K562 (cell line): ENCODE measurements at regions not wholly inside any gene's neighbourhood (a gene's known extent, or its start where the extent isn't known, plus 50 kb on each side); places are given as distances from the start of the nearest gene placed in this dataset.

Experiments used
- ATAC-seq: fragments of 200-7000 bp; cut with Tn5 transposase; 3 replicates; pipeline ENCODE4 v1.9.1; 2020; ENCODE audit warnings: moderate library complexity
- BruUV-seq: library from RNA; stranded (reverse); fragments of 400-500 nt; replicated peaks from 2 replicates; lab custom pipeline; 2021; lab: Mats Ljungman, UMichigan
- CTCF ChIA-PET: fragments of 300-600 bp; formaldehyde crosslinking; extraction: SDS; loops from one replicate; lab custom pipeline; 2021; ENCODE audit warnings: low intra/inter-chr PET ratio; lab: Yijun Ruan, JAX
- POLR2A ChIA-PET: fragments of 300-600, 350-650 bp; sonication (Branson Sonifier 250); formaldehyde crosslinking; extraction: SDS; loops from one replicate; lab custom pipeline; 2021; ENCODE audit warnings: antibody characterized with exemption, inconsistent platforms; lab: Yijun Ruan, JAX
- DNase-seq, 4 experiments: peaks; one replicate each; pipeline versions ENCODE4 v3.0.0 to v3.0.0-alpha.2; 2011 to 2018; ENCODE audit warnings: low spot score in 3 of 4, mixed read lengths in 3 of 4; ENCODE audit errors: extremely low read depth in 1 of 4
- FAIRE-seq: peaks from 2 replicates; lab custom pipeline; 2011; peaks lifted over from hg19 to GRCh38; lab: Jason Lieb, UNC
- H2AFZ ChIP-seq: 2 replicates; pipeline ENCODE4 v1.6.0; 2011; ENCODE audit warnings: low read depth, low read length, control low read depth, inconsistent platforms
- H3K27ac ChIP-seq: fragments of 200-600 bp; 3 replicates; pipeline ENCODE4 v1.8.0; 2011; ENCODE audit warnings: low read depth, mild to moderate bottlenecking, control low read depth, inconsistent platforms, low read length, moderate library complexity, mixed read lengths; ENCODE audit errors: extremely low read depth
- H3K27me3 ChIP-seq, 2 experiments: fragments of 300-600 bp in 1 of 2; 2 replicates in 1 of 2; 3 replicates in 1 of 2; pipeline versions ENCODE4 v1.6.0 to v1.8.0; 2011; ENCODE audit warnings: inconsistent platforms in 2 of 2, low read length in 2 of 2, mild to moderate bottlenecking in 1 of 2, mixed read lengths in 1 of 2, moderate library complexity in 1 of 2; ENCODE audit not compliant: control insufficient read depth in 2 of 2, insufficient read depth in 2 of 2
- H3K36me3 ChIP-seq: fragments of 300-600 bp; 3 replicates; pipeline ENCODE4 v1.8.0; 2011; ENCODE audit warnings: mild to moderate bottlenecking, low read length, inconsistent platforms; ENCODE audit not compliant: control insufficient read depth, insufficient read depth
- H3K4me1 ChIP-seq, 2 experiments: fragments of 200-600 bp in 1 of 2; replicated peaks in 1 of 2; 2 replicates in 1 of 2; 3 replicates in 1 of 2; pipeline versions ENCODE4 v1.5.1 to v1.8.0; 2011; ENCODE audit warnings: inconsistent platforms in 2 of 2, low read length in 2 of 2, mild to moderate bottlenecking in 1 of 2, mixed read lengths in 1 of 2, moderate library complexity in 1 of 2; ENCODE audit not compliant: control insufficient read depth in 2 of 2, insufficient read depth in 2 of 2
- H3K4me2 ChIP-seq: 2 replicates; pipeline ENCODE4 v1.6.1; 2011; ENCODE audit warnings: low read length, control low read depth, inconsistent platforms, mixed read lengths; ENCODE audit not compliant: insufficient read depth
- H3K4me3 ChIP-seq: fragments of 200-600 bp; sonication (generic), shearing (Covaris generic); 2 replicates; pipeline ENCODE4 v1.5.1; 2016; ENCODE audit warnings: control low read depth, inconsistent platforms
- H3K79me2 ChIP-seq: fragments of 200-600 bp; 3 replicates; pipeline ENCODE4 v1.8.0; 2011; ENCODE audit warnings: low read length, inconsistent platforms; ENCODE audit not compliant: control insufficient read depth, insufficient read depth
- H3K9ac ChIP-seq, 2 experiments: 2 replicates each; pipeline versions ENCODE4 v1.6.0 to v1.6.1; 2011; ENCODE audit warnings: low read depth in 2 of 2, low read length in 2 of 2, control low read depth in 1 of 2, inconsistent platforms in 1 of 2, mild to moderate bottlenecking in 1 of 2, mixed read lengths in 1 of 2; ENCODE audit not compliant: insufficient read depth in 1 of 2
- H3K9me1 ChIP-seq: one replicate; pipeline ENCODE4 v1.6.0; 2011; ENCODE audit warnings: inconsistent platforms, mild to moderate bottlenecking, low read length, moderate library complexity; ENCODE audit not compliant: control insufficient read depth, insufficient read depth
- H3K9me3 ChIP-seq: replicated peaks from 2 replicates; pipeline ENCODE4 v1.5.1; 2011; ENCODE audit warnings: low read depth, low read length, inconsistent platforms; ENCODE audit not compliant: control insufficient read depth, insufficient read depth
- H4K20me1 ChIP-seq: replicated peaks from 2 replicates; pipeline ENCODE4 v1.6.1; 2011; ENCODE audit warnings: low read length, inconsistent platforms, mixed read lengths; ENCODE audit not compliant: control insufficient read depth, insufficient read depth
- CHD2 ChIP-seq: IDR thresholded peaks from 2 replicates; pipeline ENCODE4 v1.6.1; 2011; ENCODE audit warnings: low read depth, low read length
- FIP1L1 ChIP-seq: fragments of 200-400 bp; formaldehyde crosslinking; IDR thresholded peaks from 2 replicates; pipeline ENCODE4 v1.6.1; 2018; ENCODE audit warnings: mild to moderate bottlenecking, low read depth, low read length; ENCODE audit not compliant: poor library complexity, severe bottlenecking
- GTF2A2 ChIP-seq: IDR thresholded peaks from 2 replicates; pipeline ENCODE4 v1.6.1; 2016; ENCODE audit warnings: mild to moderate bottlenecking, missing genetic modification characterization, missing compliant biosample characterization
- GTF2F1 ChIP-seq: IDR thresholded peaks from 2 replicates; pipeline ENCODE4 v1.6.1; 2011; ENCODE audit warnings: low read depth, low read length, improper control_type of control experiment
- IFI16 ChIP-seq: fragments of 250-450 bp; sonication (Bioruptor Pico); IDR thresholded peaks from 2 replicates; pipeline ENCODE4 v2.1.2; 2022; ENCODE audit warnings: mild to moderate bottlenecking, inconsistent platforms
- NR2C2 ChIP-seq, 2 experiments: fragments of 200-800 bp in 1 of 2; sonication (Bioruptor generic) in 1 of 2; sonication (generic) in 1 of 2; formaldehyde crosslinking in 1 of 2; IDR thresholded peaks; 2 replicates each; pipeline versions ENCODE4 v1.6.1 to v1.8.0; 2016 to 2022; ENCODE audit warnings: mild to moderate bottlenecking in 1 of 2, missing compliant biosample characterization in 1 of 2, missing genetic modification characterization in 1 of 2, missing genetic modification reagents in 1 of 2
- SPI1 ChIP-seq: IDR thresholded peaks from 2 replicates; pipeline ENCODE4 v1.6.1; 2011; ENCODE audit warnings: low read depth, low read length, control low read depth, borderline replicate concordance
- TFAM ChIP-seq: fragments of 250-450 bp; sonication (Bioruptor Pico); conservative IDR thresholded peaks from 2 replicates; pipeline ENCODE4 v1.5.0; 2021; ENCODE audit warnings: mild to moderate bottlenecking, moderate library complexity
- ZC3H8 ChIP-seq: fragments of 450-650 bp; IDR thresholded peaks from 2 replicates; pipeline ENCODE4 v1.6.1; 2017
- WGBS: fragments of 100-300 bp; shearing (Covaris generic); methylation state at CpG from one replicate; pipeline ENCODE4 v1.1.6; 2016; ENCODE audit warnings: low coverage, mixed read lengths; ENCODE audit not compliant: insufficient coverage; ENCODE audit errors: missing lambda C conversion rate; 5-methylcytosine and 5-hydroxymethylcytosine counted together
- in situ Hi-C: fragments of 300-500 bp; cut with MboI; formaldehyde crosslinking; loops from 4 replicates; pipeline ENCODE4 v1.15.0; 2018; ENCODE audit warnings: inconsistent platforms, mixed read lengths
- intact Hi-C: fragments of 100-400 bp; cut with micrococcal nuclease; formaldehyde crosslinking; loops from 2 replicates; pipeline ENCODE4 v1.14.2; 2022
- TF ChIP-seq, protein P1 (sequence below), 2 experiments: fragments of 450-650 bp in 1 of 2; sonication (generic) in 1 of 2; formaldehyde crosslinking in 1 of 2; IDR thresholded peaks; 2 replicates each; pipeline versions ENCODE4 v1.7.1 to v1.9.0; 2016 to 2022; ENCODE audit warnings: inconsistent platforms in 1 of 2, mild to moderate bottlenecking in 1 of 2, missing genetic modification reagents in 1 of 2

DNA sequence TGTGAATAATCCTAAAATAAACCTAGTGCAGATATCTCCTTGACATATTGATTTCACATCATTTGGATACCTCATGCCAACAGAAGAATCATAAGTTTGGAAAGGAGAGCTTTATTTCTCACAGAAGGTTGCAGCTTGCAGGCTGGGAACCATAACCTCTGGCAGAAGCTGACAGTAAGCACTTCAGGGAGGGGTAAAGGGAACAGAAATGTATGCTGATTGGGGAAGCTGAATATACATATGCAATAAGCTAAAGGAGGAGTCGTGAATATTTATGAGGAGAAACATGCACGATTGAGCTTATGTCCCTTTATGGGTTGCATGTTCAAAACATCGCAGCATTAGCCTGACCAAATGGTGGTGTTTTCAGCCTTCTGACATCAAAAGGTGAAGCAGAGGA is 814.5 kb downstream of the TBC1D22A start:
- Histone ChIP-seq H3K4me3 (no peak overlapping the region), H3K9me1 (no peaks in the 10 kb centered on the region), H3K4me2 (no peak overlapping the region), H4K20me1 (no peaks in the 10 kb centered on the region), H3K36me3 (no peaks in the 10 kb centered on the region), H3K27ac (no peak overlapping the region), H3K27me3 (no peaks in the 10 kb centered on the region; a peak in 1 of 5 replicates), H3K4me1 (no peaks in the 10 kb centered on the region), H3K9ac (no peak overlapping the region), H3K79me2 (no peaks in the 10 kb centered on the region), H2AFZ (no peak overlapping the region), H3K9me3 (no peaks in the 10 kb centered on the region)
- intact Hi-C loops (no loop called here), in situ Hi-C loops (loop anchor here (25.0 kb wide), 1 partner anchor 910 kb away; a partner anchor contains a TSS)
- BruUV-seq: no TSS peak
- ChIA-PET POLR2A (no interaction called here), CTCF (no interaction called here)
- WGBS: 0% methylated on average over 2 of the region's 3 CpGs
- no peak for DNase-seq
- no peak for ATAC-seq
- no peak for FAIRE-seq
- no peak for TF ChIP-seq ZC3H8
- no peak for TF ChIP-seq IFI16 (CRISPR knock-in tag)
- TF ChIP-seq GTF2A2: no peak
- no peak for TF ChIP-seq SPI1
- no peak for TF ChIP-seq NR2C2 (CRISPR knock-in tag; IDR thresholded peaks at IDR 0.05)
- no peak for TF ChIP-seq NR2C2 (tag; IDR thresholded peaks at IDR 0.05)
- no peak for TF ChIP-seq CHD2
- no peak for TF ChIP-seq FIP1L1
- TF ChIP-seq GTF2F1: no peak
- no peak for TF ChIP-seq TFAM (CRISPR knock-in tag)
- TF ChIP-seq, protein P1, sequence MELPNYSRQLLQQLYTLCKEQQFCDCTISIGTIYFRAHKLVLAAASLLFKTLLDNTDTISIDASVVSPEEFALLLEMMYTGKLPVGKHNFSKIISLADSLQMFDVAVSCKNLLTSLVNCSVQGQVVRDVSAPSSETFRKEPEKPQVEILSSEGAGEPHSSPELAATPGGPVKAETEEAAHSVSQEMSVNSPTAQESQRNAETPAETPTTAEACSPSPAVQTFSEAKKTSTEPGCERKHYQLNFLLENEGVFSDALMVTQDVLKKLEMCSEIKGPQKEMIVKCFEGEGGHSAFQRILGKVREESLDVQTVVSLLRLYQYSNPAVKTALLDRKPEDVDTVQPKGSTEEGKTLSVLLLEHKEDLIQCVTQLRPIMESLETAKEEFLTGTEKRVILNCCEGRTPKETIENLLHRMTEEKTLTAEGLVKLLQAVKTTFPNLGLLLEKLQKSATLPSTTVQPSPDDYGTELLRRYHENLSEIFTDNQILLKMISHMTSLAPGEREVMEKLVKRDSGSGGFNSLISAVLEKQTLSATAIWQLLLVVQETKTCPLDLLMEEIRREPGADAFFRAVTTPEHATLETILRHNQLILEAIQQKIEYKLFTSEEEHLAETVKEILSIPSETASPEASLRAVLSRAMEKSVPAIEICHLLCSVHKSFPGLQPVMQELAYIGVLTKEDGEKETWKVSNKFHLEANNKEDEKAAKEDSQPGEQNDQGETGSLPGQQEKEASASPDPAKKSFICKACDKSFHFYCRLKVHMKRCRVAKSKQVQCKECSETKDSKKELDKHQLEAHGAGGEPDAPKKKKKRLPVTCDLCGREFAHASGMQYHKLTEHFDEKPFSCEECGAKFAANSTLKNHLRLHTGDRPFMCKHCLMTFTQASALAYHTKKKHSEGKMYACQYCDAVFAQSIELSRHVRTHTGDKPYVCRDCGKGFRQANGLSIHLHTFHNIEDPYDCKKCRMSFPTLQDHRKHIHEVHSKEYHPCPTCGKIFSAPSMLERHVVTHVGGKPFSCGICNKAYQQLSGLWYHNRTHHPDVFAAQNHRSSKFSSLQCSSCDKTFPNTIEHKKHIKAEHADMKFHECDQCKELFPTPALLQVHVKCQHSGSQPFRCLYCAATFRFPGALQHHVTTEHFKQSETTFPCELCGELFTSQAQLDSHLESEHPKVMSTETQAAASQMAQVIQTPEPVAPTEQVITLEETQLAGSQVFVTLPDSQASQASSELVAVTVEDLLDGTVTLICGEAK (IDR thresholded peaks at IDR 0.05): no peak
- TF ChIP-seq, protein P1 (CRISPR knock-in tag; IDR thresholded peaks at IDR 0.05): no peak
